ENCODE measurements at regions not wholly inside any gene's neighbourhood (a gene's known extent, or its start where the extent isn't known, plus 50 kb on each side); places are given as distances from the start of the nearest gene placed in this dataset.
A peak's percentile ranks its signal among the peaks of the same experiment; 100 is the strongest.
"Not testable (repeated sequence)": the region's sequence is repeated elsewhere in the genome, so short reads cannot be mapped to it uniquely, and the experiment has no call there.

GRCh38 chr3:130800829-130801228, 54.2 kb upstream of the PIK3R4 start:
- DNase-seq: no peak

DNA sequence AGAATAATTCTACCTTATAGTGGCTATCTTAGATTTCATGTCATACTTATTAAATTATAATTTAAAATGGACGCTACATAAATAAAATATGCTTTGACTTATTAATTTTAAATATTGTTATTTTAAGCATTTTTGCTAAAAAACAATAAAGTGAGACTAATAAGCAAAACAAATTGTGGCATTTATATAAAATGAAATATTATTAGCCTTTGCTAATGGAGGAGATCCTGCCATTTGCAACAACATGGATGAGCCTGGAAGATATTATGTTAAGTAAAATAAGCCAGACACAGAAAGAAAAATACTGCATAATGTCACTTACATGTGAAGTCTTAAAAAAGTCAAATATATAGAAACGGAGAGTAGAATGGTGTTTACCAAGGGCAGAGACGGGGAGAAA, 54.8 kb upstream of the PIK3R4 start:
- DNase-seq: no peak

GRCh38 chr3:130811557-130811956, 64.9 kb upstream of the PIK3R4 start:
- DNase-seq: no peak

DNA sequence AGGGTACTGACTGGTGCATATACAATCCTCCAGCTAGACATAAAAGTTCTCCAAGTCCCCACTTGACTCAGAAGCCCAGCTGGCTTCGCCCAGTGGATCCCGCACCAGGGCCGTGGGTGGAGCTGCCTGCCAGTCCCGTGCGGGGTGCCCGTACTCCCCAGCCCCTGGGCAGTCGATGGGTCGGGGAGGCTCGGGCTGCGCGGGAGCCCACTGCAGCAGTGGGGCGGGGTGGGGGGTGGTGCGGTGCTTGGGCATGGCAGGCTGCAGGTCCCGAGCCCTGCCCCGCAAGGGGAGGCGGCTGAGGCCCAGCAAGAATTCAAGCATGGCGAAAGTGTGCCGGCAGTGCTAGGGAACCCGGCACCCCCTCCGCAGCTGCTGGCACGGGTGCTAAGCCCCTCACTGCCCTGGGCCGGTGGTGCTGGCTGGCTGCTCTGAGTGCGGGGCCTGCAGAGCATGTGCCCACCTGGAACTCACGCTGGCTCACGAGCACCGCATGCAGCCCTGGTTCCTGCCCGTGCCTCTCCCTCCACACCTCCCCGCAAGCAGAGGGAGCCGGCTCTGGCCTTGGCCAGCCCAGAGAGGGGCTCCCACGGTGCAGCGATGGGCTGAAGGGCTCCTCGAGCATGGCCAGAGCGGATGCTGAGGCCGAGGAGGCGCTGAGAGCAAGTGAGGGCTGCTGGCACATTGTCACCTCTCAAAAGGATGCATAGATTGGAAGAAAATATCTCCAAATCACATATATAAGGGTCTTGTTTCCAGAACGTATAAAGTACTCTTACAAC, 68.3 kb upstream of the PIK3R4 start:
- no peak for DNase-seq

GRCh38 chr3:130816561-130817445, 70.2 kb upstream of the PIK3R4 start:
- DNase-seq: no peak

- not testable (repeated sequence) for DNase-seq
These were observed 71.4 kb upstream of the PIK3R4 start for GRCh38 chr3:130818066-130818465.

- DNase-seq: no peak
These were observed 72.9 kb upstream of the ATP2C1 start for GRCh38 chr3:130820976-130821375.

- DNase-seq: no peak
These were observed 72.1 kb upstream of the ATP2C1 start for GRCh38 chr3:130821806-130822205.

DNA sequence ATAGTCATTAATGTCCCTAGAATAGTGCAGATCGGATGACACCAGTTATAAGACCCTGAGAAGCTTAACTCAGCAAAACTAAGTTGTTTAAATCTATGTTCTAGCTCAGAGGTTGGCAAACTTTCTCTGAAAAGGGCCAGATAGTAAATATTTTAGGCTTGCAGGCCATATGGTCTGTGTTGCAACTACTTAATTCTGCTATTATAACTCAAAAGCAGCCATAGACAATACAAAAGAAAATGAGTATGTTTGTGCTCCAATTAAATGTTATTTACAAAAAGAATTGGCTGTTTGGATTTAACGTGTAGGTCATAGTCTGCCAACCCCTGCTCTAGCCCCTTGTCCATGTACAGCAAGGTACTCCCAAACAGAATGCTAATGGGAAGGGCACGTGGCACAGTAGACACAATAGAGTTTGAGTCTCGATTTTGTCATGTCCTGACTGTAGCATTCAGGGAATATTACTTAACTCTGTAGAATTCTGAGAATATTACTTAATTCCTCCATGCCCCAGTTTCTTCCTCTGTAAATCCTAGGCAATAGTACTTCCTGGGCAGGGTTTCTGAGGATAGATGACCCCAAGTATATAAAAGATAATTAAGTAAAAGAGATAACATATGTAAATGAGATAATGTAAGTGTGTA, 70.5 kb upstream of the ATP2C1 start:
- DNase-seq: no peak

- no peak for DNase-seq
These were observed 69.9 kb upstream of the ATP2C1 start for GRCh38 chr3:130823996-130824395.

DNA sequence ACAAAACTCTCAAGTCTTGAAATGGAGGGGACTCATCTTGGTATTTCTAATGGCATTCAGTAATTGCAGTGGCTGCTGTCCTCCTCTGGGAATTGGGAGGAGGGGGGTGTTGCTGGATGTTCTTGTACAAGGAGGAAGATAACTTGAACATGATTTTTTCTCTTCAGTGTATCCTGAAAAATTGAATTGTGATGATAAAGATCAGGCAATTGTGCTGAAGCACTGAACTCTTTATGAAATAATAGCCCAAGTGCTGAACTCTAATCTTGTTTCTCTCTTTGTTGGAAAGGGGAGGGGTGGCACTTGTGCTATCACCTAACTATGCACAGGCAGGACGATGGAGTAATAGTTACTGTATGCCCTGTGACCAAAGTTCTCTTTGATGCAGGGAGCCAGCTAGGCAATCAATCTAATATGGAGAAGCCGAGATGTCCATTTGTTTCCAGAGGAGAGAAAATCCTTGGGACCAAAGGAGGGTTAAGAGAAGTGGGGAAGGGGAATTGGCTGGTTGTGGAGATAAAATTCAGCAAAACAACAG, 68.1 kb upstream of the ATP2C1 start:
- DNase-seq: no peak

DNA sequence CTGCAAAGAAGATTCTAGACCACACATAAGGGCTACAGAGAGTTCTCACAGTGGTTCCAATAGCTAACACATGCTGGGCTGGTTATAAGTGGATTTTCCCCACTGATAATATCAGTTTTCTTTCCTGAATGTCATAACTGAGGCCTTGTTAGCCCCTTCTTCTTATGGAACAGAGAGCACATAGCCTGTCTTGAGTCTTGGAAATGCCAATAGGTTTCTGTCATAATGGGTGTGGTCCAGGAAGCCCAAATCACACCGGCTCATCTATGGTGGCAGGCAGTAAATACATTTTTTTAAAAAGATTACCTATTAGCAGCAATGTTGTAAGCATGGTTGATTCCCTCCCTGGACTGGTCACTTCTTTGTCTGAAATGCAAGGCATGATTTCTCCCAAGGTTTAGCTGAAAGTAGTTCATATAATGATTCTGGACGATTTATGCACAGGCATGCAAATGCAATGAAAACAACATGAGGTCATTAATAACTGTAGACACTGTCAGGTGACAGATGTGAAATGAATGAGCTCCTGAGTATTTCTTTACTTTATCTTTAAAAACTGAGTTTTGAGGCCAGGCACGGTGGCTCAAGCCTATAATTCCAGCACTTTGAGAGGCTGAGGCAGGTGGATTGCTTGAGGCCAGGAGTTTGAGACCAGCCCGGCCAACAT, 67.2 kb upstream of the ATP2C1 start:
- no peak for DNase-seq

GRCh38 chr3:130827486-130827885, 66.4 kb upstream of the ATP2C1 start:
- no peak for DNase-seq

GRCh38 chr3:130828948-130829947, 64.6 kb upstream of the ATP2C1 start:
- DNase-seq: no peak

- DNase-seq: no peak
These were observed 62.0 kb upstream of the ATP2C1 start for GRCh38 chr3:130831719-130832400.

- not testable (repeated sequence) for DNase-seq
These were observed 61.5 kb upstream of the ATP2C1 start for GRCh38 chr3:130832401-130832746.

- no peak for DNase-seq
These were observed 59.4 kb upstream of the ATP2C1 start for GRCh38 chr3:130834476-130834875.

GRCh38 chr3:130835483-130835882, 58.4 kb upstream of the ATP2C1 start:
- DNase-seq: no peak

DNA sequence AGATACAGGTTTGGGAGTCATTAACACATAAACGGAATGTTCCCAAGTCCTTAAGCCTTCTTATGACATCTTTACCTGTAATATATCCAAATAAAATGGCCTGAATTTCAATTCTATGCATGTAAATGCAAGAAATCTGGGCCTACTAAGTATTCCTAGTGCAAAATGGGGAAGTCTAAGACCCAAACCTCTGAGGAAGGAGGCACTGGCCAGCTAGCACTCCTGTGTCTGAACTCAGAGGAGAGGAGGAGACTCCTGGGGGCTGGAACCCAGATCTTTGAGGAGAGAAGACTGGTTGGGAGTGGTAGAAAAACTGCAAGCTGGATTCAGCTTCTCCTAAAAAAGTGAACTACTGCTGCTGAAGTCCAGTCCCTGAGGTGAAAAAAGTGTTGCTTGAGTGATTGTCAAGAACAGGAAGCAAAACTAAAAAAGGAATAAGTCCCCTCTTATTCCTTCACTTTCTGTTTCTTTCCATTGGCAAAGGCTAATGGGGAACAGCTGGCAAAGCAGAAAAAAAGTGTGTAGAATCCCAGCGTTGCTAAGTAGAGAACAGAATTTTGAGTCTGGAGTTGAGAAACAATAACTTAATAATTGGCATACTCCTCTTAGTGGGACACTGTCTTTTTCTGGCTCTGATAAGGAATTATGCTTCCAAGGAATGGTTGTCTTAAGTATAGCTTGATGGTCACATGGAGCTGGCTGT, 54.8 kb upstream of the ATP2C1 start:
- no peak for DNase-seq

GRCh38 chr3:130839813-130840212, 54.1 kb upstream of the ATP2C1 start:
- DNase-seq: peak; percentile 93

Measured in DMS 273 treated with DMSO at 0.1 percent for 48 hours (cell line).